ENCODE measurements at regions not wholly inside any gene's neighbourhood (a gene's known extent, or its start where the extent isn't known, plus 50 kb on each side); places are given as distances from the start of the nearest gene placed in this dataset.

- DNase-seq: no peak
- Histone ChIP-seq H3K27ac (no peak overlapping the region), H3K27me3 (no peaks in the 10 kb centered on the region), H3K4me1 (no peaks in the 10 kb centered on the region), H3K4me3 (no peak overlapping the region), H3K36me3 (no peaks in the 10 kb centered on the region), H3K9me3 (no peaks in the 10 kb centered on the region)
- 81 to 88% methylated on average over 5 of the region's 5 CpGs for WGBS, 2 donors
- intact Hi-C loops (cut with DNase I): no loop called here
- ATAC-seq: no peak
- no peak for TF ChIP-seq CTCF (IDR thresholded peaks at IDR 0.05)
These were observed 183.1 kb upstream of the C9orf72 start for GRCh38 chr9:27756418-27756817.

- intact Hi-C loops (cut with DNase I): no loop called here
- no peak overlapping the region for H3K4me3 ChIP-seq
- no peak for ATAC-seq
- H3K27ac ChIP-seq: no peak overlapping the region
- no peaks in the 10 kb centered on the region for H3K4me1 ChIP-seq
- H3K36me3 ChIP-seq: no peaks in the 10 kb centered on the region
- no peak for DNase-seq
- H3K9me3 ChIP-seq: no peaks in the 10 kb centered on the region
- H3K27me3 ChIP-seq: no peaks in the 10 kb centered on the region
- WGBS, 2 donors: 88 to 94% methylated on average over 7 of the region's 7 CpGs
- TF ChIP-seq CTCF (IDR thresholded peaks at IDR 0.05): no peak
These were observed 190.6 kb upstream of the C9orf72 start for GRCh38 chr9:27763831-27764230.

GRCh38 chr9:27765266-27766072, 192.2 kb upstream of the C9orf72 start:
- Histone ChIP-seq H3K9me3 (no peaks in the 10 kb centered on the region), H3K27me3 (no peaks in the 10 kb centered on the region), H3K36me3 (no peaks in the 10 kb centered on the region), H3K27ac (no peak overlapping the region), H3K4me3 (no peak overlapping the region), H3K4me1 (no peaks in the 10 kb centered on the region)
- DNase-seq (no peak), ATAC-seq (no peak)
- no peak for TF ChIP-seq CTCF (IDR thresholded peaks at IDR 0.05)
- intact Hi-C loops (cut with DNase I): no loop called here
- WGBS, 2 donors: 56 to 61% methylated on average over 1 of the region's 1 CpG

- intact Hi-C loops (cut with DNase I): no loop called here
- Histone ChIP-seq H3K4me1 (no peaks in the 10 kb centered on the region), H3K27me3 (no peaks in the 10 kb centered on the region), H3K27ac (no peak overlapping the region), H3K4me3 (no peak overlapping the region), H3K36me3 (no peaks in the 10 kb centered on the region), H3K9me3 (no peaks in the 10 kb centered on the region)
- 57 to 71% methylated on average over 3 of the region's 3 CpGs for WGBS, 2 donors
- ATAC-seq (peak in 3 of 8 donors; percentile 37 to 57 (median 52)), DNase-seq (no peak)
- TF ChIP-seq CTCF (IDR thresholded peaks at IDR 0.05): no peak
These were observed 193.0 kb upstream of the C9orf72 start for GRCh38 chr9:27766073-27766835.
